ENCODE measurements at regions not wholly inside any gene's neighbourhood (a gene's known extent, or its start where the extent isn't known, plus 50 kb on each side); places are given as distances from the start of the nearest gene placed in this dataset.

- ChIA-PET CTCF (no interaction called here), POLR2A (no interaction called here)
- TF ChIP-seq CTBP1 (IDR thresholded peaks at IDR 0.05; ENCODE audit: borderline replicate concordance) (no peak), SUZ12 (IDR thresholded peaks at IDR 0.05) (no peak), SP1 (IDR thresholded peaks at IDR 0.05) (no peak)
- DNase-seq (ENCODE audit: extremely low spot score) = no peak
Observed at GRCh38 chr11:112625814-112626213, 335.4 kb upstream of the NCAM1 start.

DNA sequence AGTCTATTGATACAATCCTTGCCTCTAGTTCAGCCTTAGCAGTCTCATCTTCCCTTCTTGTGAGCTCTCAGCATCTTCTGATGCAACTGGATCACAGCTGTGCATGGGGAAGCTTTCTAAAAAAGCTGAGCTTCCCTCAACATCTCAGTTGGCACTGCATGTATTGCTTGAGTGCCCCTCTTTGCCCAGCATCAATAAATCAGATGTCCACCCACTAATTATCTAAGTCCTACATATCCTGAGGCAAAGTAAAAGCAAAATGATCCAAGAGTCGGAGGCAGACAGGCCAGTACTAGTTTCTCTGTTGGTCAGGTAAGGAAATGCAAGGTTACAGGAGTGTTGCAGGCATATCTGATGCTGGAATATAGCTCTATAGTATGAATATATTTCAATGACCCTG, 334.5 kb upstream of the NCAM1 start:
- TF ChIP-seq L3MBTL2 (conservative IDR thresholded peaks at IDR 0.05) (no peak), FOXA1 (IDR thresholded peaks at IDR 0.05) (no peak), NFRKB (IDR thresholded peaks at IDR 0.05) (no peak), ARNT (IDR thresholded peaks at IDR 0.05) (no peak), SUZ12 (IDR thresholded peaks at IDR 0.05) (no peak), BHLHE40 (IDR thresholded peaks at IDR 0.05; ENCODE audit: borderline replicate concordance) (no peak), HDGF (IDR thresholded peaks at IDR 0.05; ENCODE audit: borderline replicate concordance) (no peak), CTBP1 (IDR thresholded peaks at IDR 0.05; ENCODE audit: borderline replicate concordance) (no peak), FOXK2 (IDR thresholded peaks at IDR 0.05) (no peak), FOXM1 (IDR thresholded peaks at IDR 0.05; ENCODE audit: borderline replicate concordance) (no peak), TARDBP (IDR thresholded peaks at IDR 0.05) (no peak), LEF1 (IDR thresholded peaks at IDR 0.05; ENCODE audit: borderline replicate concordance) (no peak), ZNF384 (IDR thresholded peaks at IDR 0.05) (no peak), SP1 (IDR thresholded peaks at IDR 0.05) (no peak), ELF4 (IDR thresholded peaks at IDR 0.05) (no peak)
- TF ChIP-seq, protein P1, sequence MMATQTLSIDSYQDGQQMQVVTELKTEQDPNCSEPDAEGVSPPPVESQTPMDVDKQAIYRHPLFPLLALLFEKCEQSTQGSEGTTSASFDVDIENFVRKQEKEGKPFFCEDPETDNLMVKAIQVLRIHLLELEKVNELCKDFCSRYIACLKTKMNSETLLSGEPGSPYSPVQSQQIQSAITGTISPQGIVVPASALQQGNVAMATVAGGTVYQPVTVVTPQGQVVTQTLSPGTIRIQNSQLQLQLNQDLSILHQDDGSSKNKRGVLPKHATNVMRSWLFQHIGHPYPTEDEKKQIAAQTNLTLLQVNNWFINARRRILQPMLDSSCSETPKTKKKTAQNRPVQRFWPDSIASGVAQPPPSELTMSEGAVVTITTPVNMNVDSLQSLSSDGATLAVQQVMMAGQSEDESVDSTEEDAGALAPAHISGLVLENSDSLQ (IDR thresholded peaks at IDR 0.05) = no peak
- ChIA-PET CTCF (no interaction called here), POLR2A (no interaction called here)
- no peak for DNase-seq (ENCODE audit: extremely low spot score)

DNA sequence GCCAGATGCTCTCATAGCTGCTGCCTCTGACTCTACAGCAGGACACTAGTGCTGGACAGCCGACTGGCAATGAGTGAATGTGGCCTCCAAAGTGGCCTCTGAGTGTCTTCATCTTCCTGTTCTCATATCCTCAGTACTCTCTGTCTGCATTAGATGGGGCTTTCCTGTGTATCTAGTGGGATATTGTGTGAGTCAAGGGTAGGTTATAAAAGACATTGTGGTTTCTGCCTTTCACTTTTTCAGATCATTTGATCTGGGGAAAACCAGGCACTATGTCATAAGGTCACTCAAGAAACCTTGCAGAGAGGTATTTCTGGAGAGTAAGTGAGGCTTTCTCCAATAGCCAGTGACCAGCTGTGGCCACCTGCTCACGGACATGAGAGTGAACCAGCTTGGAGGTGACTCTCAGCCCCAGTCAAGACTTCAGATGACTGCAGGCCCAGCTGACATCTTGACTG, 333.6 kb upstream of the NCAM1 start:
- POLR2A ChIA-PET = no interaction called here
- CTCF ChIA-PET = no interaction called here
- no peak for TF ChIP-seq FOXM1 (IDR thresholded peaks at IDR 0.05; ENCODE audit: borderline replicate concordance)
- no peak for TF ChIP-seq SP1 (IDR thresholded peaks at IDR 0.05)
- TF ChIP-seq, protein P1 (IDR thresholded peaks at IDR 0.05) = no peak
- TF ChIP-seq ELF4 (IDR thresholded peaks at IDR 0.05) = no peak
- no peak for TF ChIP-seq CTBP1 (IDR thresholded peaks at IDR 0.05; ENCODE audit: borderline replicate concordance)
- DNase-seq (ENCODE audit: extremely low spot score) = no peak

GRCh38 chr11:112628676-112629075, 332.5 kb upstream of the NCAM1 start:
- no peak for DNase-seq (ENCODE audit: extremely low spot score)
- CTCF ChIA-PET = no interaction called here
- TF ChIP-seq TARDBP (IDR thresholded peaks at IDR 0.05) (no peak), FOXM1 (IDR thresholded peaks at IDR 0.05; ENCODE audit: borderline replicate concordance) (no peak), ZNF384 (IDR thresholded peaks at IDR 0.05) (no peak), FOXA1 (IDR thresholded peaks at IDR 0.05) (no peak), FOXK2 (IDR thresholded peaks at IDR 0.05) (no peak), SUZ12 (IDR thresholded peaks at IDR 0.05) (no peak)
- POLR2A ChIA-PET = no interaction called here

- POLR2A ChIA-PET = no interaction called here
- DNase-seq (ENCODE audit: extremely low spot score) = no peak
- TF ChIP-seq, protein P1 (IDR thresholded peaks at IDR 0.05) = no peak
- TF ChIP-seq NFRKB (IDR thresholded peaks at IDR 0.05) = no peak
- no peak for TF ChIP-seq LEF1 (IDR thresholded peaks at IDR 0.05; ENCODE audit: borderline replicate concordance)
- no peak for TF ChIP-seq SUZ12 (IDR thresholded peaks at IDR 0.05)
- CTCF ChIA-PET = no interaction called here
Observed at GRCh38 chr11:112630496-112630895, 330.7 kb upstream of the NCAM1 start.

GRCh38 chr11:112631333-112631732, 329.9 kb upstream of the NCAM1 start:
- ChIA-PET CTCF (no interaction called here), POLR2A (no interaction called here)
- no peak for DNase-seq (ENCODE audit: extremely low spot score)
- TF ChIP-seq L3MBTL2 (conservative IDR thresholded peaks at IDR 0.05) = no peak
- no peak for TF ChIP-seq FOXM1 (IDR thresholded peaks at IDR 0.05; ENCODE audit: borderline replicate concordance)

DNA sequence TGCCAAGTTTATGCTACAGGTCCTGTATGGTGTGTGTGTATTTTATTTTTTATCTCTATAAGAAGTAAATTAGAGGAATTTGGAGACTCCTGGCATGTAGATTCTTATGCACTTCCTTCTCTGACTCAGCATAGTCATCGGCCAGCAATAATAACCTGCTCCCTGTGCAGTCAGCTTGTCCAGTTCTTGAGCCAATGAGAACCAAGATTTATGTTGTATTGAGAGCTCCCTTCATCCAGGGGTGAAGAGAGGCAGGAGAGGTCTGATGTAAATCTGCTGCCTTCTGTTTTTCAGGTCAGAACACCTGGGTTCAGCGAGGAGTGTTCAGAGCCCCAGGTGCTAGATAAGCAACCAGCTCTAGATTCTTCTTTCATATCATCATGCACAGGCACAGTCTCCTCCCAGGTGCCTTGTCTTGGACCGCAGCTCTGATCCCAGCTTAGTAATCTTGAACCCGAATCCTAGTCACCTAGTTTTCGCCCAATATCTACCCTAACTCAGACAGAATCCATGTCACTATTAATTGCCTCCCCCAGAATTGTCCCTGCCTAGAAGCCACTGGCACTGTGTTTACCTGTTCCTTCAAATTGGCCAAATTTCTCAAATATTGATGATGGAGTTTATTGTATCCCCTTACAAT, 328.2 kb upstream of the NCAM1 start:
- TF ChIP-seq ELF4 (IDR thresholded peaks at IDR 0.05) (no peak), SUZ12 (IDR thresholded peaks at IDR 0.05) (no peak), HDGF (IDR thresholded peaks at IDR 0.05; ENCODE audit: borderline replicate concordance) (no peak), SP1 (IDR thresholded peaks at IDR 0.05) (no peak), FOXK2 (IDR thresholded peaks at IDR 0.05) (no peak), CTBP1 (IDR thresholded peaks at IDR 0.05; ENCODE audit: borderline replicate concordance) (no peak), FOXM1 (IDR thresholded peaks at IDR 0.05; ENCODE audit: borderline replicate concordance) (no peak)
- ChIA-PET CTCF (interaction anchor here (0.5 kb wide), 1 partner anchor 126 kb away, joined by 4 read pairs; no protein-coding TSS in a partner anchor), POLR2A (no interaction called here)
- no peak for DNase-seq (ENCODE audit: extremely low spot score)
